CD4-positive, alpha-beta T cell (primary cell): ENCODE measurements at regions not wholly inside any gene's neighbourhood (a gene's known extent, or its start where the extent isn't known, plus 50 kb on each side); places are given as distances from the start of the nearest gene placed in this dataset.

Source experiments
- ATAC-seq: fragments of 200-7000 bp; cut with Tn5 transposase; one replicate; pipeline ENCODE4 v1.10.0; 2022; ENCODE audit warnings: mild to moderate bottlenecking; ENCODE audit not compliant: poor library complexity
- CTCF ChIA-PET: fragments of 350-600 bp; sonication (Branson Sonifier 250); formaldehyde crosslinking; loops from one replicate; lab custom pipeline; 2021; ENCODE audit warnings: antibody characterized with exemption, inconsistent platforms; lab: Charles Lee
- POLR2A ChIA-PET: fragments of 350-600 bp; sonication (Branson Sonifier 250); formaldehyde crosslinking; loops from one replicate; lab custom pipeline; 2021; ENCODE audit warnings: antibody characterized with exemption, inconsistent platforms; lab: Charles Lee
- DNase-seq, 14 experiments: peaks; one replicate each; pipeline ENCODE4 v3.0.0-alpha.2; 2013 to 2020; ENCODE audit warnings: mixed read lengths in 2 of 14
- H3K27ac ChIP-seq, 2 donors: one replicate each; pipeline versions ENCODE4 v1.5.1 to v1.7.0; 2013; ENCODE audit warnings: low read length in 2 of 2, low read depth in 1 of 2, mild to moderate bottlenecking in 1 of 2
- H3K27me3 ChIP-seq, 2 experiments: 1 replicate in 1 of 2; 2 replicates in 1 of 2; pipeline versions ENCODE4 v1.6.1 to v1.7.0; 2013; ENCODE audit warnings: low read length in 2 of 2, control low read depth in 1 of 2, mild to moderate bottlenecking in 1 of 2, moderate library complexity in 1 of 2; ENCODE audit not compliant: insufficient read depth in 2 of 2, control insufficient read depth in 1 of 2
- H3K36me3 ChIP-seq: one replicate; pipeline ENCODE4 v1.6.1; 2013; ENCODE audit warnings: low read length, control low read depth; ENCODE audit not compliant: insufficient read depth
- H3K4me1 ChIP-seq: one replicate; pipeline ENCODE4 v1.6.1; 2013; ENCODE audit warnings: low read length, control low read depth; ENCODE audit not compliant: insufficient read depth
- H3K4me3 ChIP-seq: one replicate; pipeline ENCODE4 v1.5.1; 2013; ENCODE audit warnings: mild to moderate bottlenecking, low read length, moderate library complexity
- H3K9me3 ChIP-seq, 2 experiments: 1 replicate in 1 of 2; 2 replicates in 1 of 2; pipeline versions ENCODE4 v1.6.1 to v1.7.0; 2013; ENCODE audit warnings: low read length in 2 of 2, mild to moderate bottlenecking in 2 of 2, control low read depth in 1 of 2, moderate library complexity in 1 of 2; ENCODE audit not compliant: control insufficient read depth in 1 of 2, insufficient read depth in 1 of 2
- H3K27ac Mint-ChIP-seq: one replicate; pipeline ENCODE4 v1.8.0; 2020; ENCODE audit warnings: mixed read lengths
- H3K27me3 Mint-ChIP-seq: one replicate; pipeline ENCODE4 v1.8.0; 2021; ENCODE audit warnings: mixed read lengths
- H3K36me3 Mint-ChIP-seq: one replicate; pipeline ENCODE4 v1.8.0; 2021; ENCODE audit warnings: low read depth, mixed read lengths
- H3K4me1 Mint-ChIP-seq: one replicate; pipeline ENCODE4 v1.8.0; 2021; ENCODE audit warnings: low read depth, mixed read lengths
- H3K4me3 Mint-ChIP-seq: one replicate; pipeline ENCODE4 v1.8.0; 2020; ENCODE audit warnings: mild to moderate bottlenecking, mixed read lengths
- H3K9me3 Mint-ChIP-seq: one replicate; pipeline ENCODE4 v1.8.0; 2020; ENCODE audit warnings: mixed read lengths
- intact Hi-C, 2 experiments: fragments of 100-400 bp; cut with DNase I in 1 of 2; cut with micrococcal nuclease in 1 of 2; formaldehyde crosslinking; loops; one replicate each; pipeline versions ENCODE4 v1.15.1 to v1.9.0; 2023 to 2025; cut with DNase I, micrococcal nuclease
- TF ChIP-seq, protein P1 (sequence below): fragments of 200-600 bp; IDR thresholded peaks from one replicate; pipeline ENCODE4 v1.8.0; 2022; ENCODE audit warnings: antibody characterized with exemption, mild to moderate bottlenecking

GRCh38 chr4:37517326-37517725 is 168.8 kb downstream of the RELL1 start:
- no peaks in the 10 kb centered on the region for H3K4me1 Mint-ChIP-seq
- Histone ChIP-seq H3K27me3 (no peaks in the 10 kb centered on the region), H3K4me3 (no peak overlapping the region), H3K27ac (no peak overlapping the region), H3K4me1 (no peaks in the 10 kb centered on the region), H3K36me3 (no peaks in the 10 kb centered on the region), H3K9me3 (peaks cover 5 to 11% of the 10 kb centered on the region in 2 experiments)
- no peak overlapping the region for H3K4me3 Mint-ChIP-seq
- intact Hi-C loops: no loop called here
- no peaks in the 10 kb centered on the region for H3K36me3 Mint-ChIP-seq
- DNase-seq: no peak
- ChIA-PET POLR2A (no interaction called here), CTCF (no interaction called here)
- peaks cover 17% of the 10 kb centered on the region for H3K9me3 Mint-ChIP-seq
- no peaks in the 10 kb centered on the region for H3K27me3 Mint-ChIP-seq
- no peak for ATAC-seq
- TF ChIP-seq, protein P1, sequence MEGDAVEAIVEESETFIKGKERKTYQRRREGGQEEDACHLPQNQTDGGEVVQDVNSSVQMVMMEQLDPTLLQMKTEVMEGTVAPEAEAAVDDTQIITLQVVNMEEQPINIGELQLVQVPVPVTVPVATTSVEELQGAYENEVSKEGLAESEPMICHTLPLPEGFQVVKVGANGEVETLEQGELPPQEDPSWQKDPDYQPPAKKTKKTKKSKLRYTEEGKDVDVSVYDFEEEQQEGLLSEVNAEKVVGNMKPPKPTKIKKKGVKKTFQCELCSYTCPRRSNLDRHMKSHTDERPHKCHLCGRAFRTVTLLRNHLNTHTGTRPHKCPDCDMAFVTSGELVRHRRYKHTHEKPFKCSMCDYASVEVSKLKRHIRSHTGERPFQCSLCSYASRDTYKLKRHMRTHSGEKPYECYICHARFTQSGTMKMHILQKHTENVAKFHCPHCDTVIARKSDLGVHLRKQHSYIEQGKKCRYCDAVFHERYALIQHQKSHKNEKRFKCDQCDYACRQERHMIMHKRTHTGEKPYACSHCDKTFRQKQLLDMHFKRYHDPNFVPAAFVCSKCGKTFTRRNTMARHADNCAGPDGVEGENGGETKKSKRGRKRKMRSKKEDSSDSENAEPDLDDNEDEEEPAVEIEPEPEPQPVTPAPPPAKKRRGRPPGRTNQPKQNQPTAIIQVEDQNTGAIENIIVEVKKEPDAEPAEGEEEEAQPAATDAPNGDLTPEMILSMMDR: no peak
- H3K27ac Mint-ChIP-seq: no peak overlapping the region

- H3K4me1 Mint-ChIP-seq: no peaks in the 10 kb centered on the region
- Histone ChIP-seq H3K27me3 (no peaks in the 10 kb centered on the region), H3K27ac (no peak overlapping the region), H3K9me3 (peaks cover 5 to 16% of the 10 kb centered on the region in 2 experiments), H3K36me3 (no peaks in the 10 kb centered on the region), H3K4me3 (no peak overlapping the region), H3K4me1 (no peaks in the 10 kb centered on the region)
- intact Hi-C loops: no loop called here
- DNase-seq (no peak), ATAC-seq (no peak)
- no peaks in the 10 kb centered on the region for H3K36me3 Mint-ChIP-seq
- H3K27me3 Mint-ChIP-seq: peaks cover 1% of the 10 kb centered on the region
- peaks cover 17% of the 10 kb centered on the region for H3K9me3 Mint-ChIP-seq
- TF ChIP-seq, protein P1: no peak
- POLR2A ChIA-PET: no interaction called here
- CTCF ChIA-PET: no interaction called here
- H3K27ac Mint-ChIP-seq: no peak overlapping the region
- H3K4me3 Mint-ChIP-seq: no peak overlapping the region
These were observed 170.0 kb downstream of the RELL1 start for GRCh38 chr4:37516057-37516775.

GRCh38 chr4:37510626-37511025 is 175.6 kb downstream of the RELL1 start:
- ATAC-seq: no peak

More at GRCh38 chr4:37510626-37511025, 175.6 kb downstream of the RELL1 start:
- Histone ChIP-seq H3K9me3 (peaks cover 5 to 22% of the 10 kb centered on the region in 2 experiments), H3K4me3 (no peak overlapping the region), H3K27me3 (no peaks in the 10 kb centered on the region), H3K4me1 (no peaks in the 10 kb centered on the region), H3K27ac (no peak overlapping the region), H3K36me3 (no peaks in the 10 kb centered on the region)
- intact Hi-C loops: no loop called here
- no peak overlapping the region for H3K27ac Mint-ChIP-seq
- H3K4me1 Mint-ChIP-seq: no peaks in the 10 kb centered on the region
- ChIA-PET POLR2A (no interaction called here), CTCF (no interaction called here)
- no peaks in the 10 kb centered on the region for H3K36me3 Mint-ChIP-seq
- H3K9me3 Mint-ChIP-seq: peaks cover 9% of the 10 kb centered on the region
- H3K4me3 Mint-ChIP-seq: no peak overlapping the region
- DNase-seq: no peak
- TF ChIP-seq, protein P1: no peak
- peaks cover 41% of the 10 kb centered on the region for H3K27me3 Mint-ChIP-seq
